GM18499 (cell line): ENCODE measurements at regions not wholly inside any gene's neighbourhood (a gene's known extent, or its start where the extent isn't known, plus 50 kb on each side); places are given as distances from the start of the nearest gene placed in this dataset.
"Not testable (repeated sequence)": the region's sequence is repeated elsewhere in the genome, so short reads cannot be mapped to it uniquely, and the experiment has no call there.

ENCODE experiments used
- ATAC-seq: cut with Tn5 transposase; IDR thresholded peaks from one replicate; pipeline ENCODE4 v1.9.1; 2021; ENCODE audit warnings: moderate number of reproducible peaks; ENCODE audit not compliant: insufficient read depth, unreplicated experiment

DNA sequence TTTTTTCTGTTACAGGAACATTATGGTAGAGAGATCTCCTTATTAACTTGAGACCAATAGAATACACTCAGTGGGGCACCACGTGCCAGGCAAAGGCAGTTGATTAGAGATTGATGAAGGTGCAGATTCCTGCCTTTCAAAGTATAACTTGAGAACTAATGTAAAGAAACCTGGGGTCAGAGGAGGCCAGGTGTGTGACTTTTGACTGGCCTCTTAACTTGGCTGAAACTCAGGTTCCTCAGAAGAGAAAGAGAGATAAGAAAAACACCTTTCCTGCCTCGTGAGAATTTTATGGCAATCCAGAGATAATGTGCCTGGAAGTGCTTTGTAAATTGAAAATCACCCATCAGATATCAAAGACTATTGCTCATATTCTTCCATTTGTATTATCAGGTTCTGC, 110.7 kb upstream of the GZMB start:
- no peak for ATAC-seq

DNA sequence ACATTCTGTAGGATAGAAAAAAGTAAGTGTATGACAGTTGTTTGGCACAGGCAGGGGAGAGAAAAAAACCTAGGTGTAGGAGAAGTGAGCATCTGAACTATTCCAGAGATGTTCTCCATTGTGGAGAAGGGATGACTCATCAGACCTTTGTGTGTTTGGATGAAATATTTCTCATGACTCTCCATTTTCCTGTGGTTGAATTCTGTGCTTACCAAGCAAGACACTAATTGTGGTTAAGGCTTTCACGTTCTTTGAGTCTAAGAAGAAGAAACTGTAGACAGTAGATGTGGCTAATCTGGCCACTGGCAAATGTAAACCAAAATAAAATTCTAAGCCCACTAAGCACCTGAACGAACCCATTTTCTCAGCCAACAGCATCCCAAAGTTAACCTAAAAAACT, 107.9 kb upstream of the GZMB start:
- no peak for ATAC-seq

DNA sequence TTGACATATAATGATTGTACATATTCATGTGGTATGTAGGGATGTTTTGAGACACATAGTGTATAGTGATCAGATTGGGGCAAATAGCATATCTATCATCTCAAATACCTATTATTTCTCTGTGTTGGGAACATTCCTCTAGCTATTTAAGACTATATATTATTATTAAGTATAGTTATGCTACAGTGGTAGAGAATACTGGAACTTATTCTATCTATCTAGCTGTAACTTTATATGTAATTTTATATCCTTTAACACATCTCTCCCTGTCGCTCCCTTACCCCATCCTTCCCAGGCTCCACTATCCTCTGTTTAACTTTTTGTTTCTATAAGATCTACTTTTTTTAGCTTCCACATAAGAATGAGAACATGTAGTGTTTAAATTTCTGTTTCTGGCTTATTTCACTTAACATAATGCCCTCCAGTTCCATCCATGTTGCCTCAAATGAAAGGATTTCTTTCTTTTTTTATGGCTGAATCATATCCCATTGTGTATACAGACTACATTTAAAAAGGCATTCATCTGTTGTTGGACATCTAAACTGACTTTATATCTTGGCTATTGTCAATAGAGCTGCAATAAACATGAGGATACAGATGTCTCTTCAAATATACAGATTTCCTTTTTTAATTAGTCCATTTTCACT, 102.1 kb upstream of the GZMB start:
- ATAC-seq: no peak

DNA sequence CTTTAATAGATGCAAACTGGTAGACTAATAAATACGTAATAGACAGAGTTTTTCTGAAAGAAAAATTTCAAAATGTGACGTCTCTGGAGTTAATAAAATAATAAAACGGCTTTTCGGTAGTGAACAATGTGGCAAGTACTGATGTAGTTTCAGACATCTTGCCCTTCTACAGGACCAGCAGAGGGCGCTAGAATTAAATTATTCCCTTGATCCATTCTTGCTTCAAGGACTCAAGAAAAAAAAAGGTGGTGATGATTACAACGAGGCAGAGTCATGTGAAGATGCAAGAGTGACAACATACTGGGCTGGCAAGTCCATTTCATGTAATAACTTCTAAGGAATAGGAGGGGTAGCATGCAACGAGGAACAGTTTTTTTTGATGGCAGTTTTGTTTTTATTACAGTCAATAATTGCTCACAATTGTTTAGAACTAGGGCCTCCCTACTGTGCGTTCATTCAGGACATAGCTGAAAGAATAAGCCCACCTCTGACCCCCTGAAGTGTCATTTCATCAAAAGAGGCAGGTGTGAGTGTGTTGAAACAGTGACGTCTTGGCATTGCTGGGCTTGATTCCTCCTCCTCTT, 101.0 kb upstream of the GZMB start:
- ATAC-seq: no peak

DNA sequence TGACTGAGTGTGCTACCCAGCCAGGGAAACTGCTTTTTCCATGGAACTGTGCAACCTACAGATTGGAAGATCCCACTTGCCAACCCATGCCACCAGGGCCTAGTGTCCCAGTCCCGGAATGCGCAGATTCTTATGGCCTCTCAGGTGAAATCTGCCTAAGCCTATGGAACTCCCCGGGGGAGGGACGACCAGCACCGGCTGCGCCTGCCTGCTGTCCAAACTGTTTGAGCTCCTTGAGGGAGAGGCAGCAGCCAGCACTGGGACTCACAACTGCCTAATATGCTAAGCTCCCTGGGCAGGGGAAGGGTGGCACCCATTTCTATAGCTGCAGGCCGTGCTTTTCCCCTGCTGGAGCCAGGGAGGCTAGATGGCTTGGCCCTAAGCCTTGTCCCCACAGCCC, 92.5 kb upstream of the GZMB start:
- ATAC-seq: no peak

DNA sequence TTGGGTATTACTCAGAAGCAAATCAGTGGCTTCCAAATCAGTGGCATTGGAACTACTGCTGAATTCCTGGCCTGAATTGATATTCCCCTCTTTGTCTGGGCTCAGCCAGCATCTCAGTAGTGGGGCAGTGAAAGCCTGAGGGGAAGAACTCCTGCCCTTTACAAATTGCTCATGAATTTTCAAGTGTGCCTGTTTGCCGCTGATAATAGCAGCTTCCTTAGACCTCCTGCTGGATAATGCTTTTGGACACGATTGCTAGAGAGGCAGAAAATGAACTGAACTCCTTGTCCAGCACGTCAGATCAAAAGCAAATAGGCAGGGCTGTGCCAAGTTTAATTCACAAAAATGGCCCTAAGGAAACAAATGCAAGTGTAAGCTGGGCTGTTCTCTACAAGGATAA, 91.3 kb upstream of the GZMB start:
- ATAC-seq: no peak

DNA sequence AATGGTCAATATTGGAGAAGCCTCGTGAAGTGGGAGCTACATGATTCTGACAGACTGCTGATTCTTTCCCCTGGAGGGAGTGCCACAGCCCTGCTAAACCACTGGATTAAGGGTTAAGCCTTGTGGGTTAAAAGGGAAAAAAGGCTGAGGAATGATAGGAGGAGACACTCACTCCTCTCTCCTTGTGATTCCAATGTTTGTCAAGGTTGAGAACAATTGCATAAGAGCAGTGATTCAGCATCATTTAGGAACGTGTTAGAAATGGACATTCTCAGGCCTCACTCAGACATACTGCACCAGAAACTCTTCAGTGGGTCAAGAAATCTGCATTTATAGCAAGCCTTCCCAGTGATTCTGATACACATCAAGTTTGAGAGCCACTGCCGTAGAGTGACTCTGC, 87.8 kb upstream of the GZMB start:
- ATAC-seq: no peak

DNA sequence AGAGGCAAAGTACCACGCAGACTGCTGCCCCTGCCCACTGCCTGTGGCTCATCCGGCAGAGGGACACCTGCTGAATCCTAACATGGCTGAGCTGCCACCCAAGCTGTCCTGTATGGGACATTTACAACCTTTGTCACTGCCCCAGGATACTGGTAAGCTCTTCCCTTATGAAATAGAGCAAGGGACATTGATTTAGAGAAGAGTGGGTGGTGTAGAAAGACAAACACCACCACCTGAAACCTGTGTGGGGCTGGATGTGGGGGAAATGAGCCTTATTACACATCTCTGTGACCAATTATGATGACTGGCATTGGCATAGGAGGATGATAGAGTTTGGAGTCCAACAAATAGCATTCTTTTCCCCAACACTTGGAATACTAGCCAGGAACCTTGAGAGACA, 81.2 kb upstream of the GZMB start:
- no peak for ATAC-seq

DNA sequence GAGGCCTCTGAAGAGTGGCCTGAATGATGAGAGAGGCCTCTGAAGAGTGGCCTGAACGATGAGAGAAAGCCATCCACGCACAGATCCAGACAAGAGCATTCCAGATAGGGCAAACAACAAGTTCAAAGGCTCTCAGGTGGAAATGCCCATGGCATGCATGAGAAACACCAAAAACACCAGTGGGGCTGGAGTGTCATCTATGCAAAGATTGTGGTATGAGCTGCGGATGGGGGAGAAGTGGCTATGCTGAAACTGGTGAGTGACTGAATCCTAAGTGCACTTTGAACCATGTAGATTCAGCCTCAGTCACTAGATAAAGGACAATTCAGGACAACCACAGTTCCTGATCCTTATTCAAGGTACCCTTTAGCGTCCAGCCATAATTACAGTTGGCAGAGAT, 79.4 kb upstream of the GZMB start:
- no peak for ATAC-seq

DNA sequence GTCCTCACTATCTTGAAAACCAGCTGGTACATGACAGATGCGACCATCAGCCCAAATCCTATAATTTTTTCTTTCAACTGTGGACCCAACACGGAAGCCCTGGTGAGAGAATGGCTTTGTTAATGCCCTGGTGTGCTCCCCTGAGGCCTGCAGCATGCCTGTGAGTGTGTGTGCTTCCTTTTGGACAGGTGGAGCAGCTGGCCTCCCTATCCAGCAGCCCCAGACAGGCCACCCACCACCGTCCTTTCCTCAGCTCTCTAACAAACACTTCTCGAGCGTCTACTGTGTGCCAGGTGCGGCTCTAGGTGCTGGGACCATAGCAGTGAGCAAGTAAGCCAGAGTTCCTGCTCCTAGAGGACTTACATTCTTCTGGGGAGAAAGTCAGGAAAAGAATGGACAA, 78.9 kb upstream of the GZMB start:
- ATAC-seq: no peak

DNA sequence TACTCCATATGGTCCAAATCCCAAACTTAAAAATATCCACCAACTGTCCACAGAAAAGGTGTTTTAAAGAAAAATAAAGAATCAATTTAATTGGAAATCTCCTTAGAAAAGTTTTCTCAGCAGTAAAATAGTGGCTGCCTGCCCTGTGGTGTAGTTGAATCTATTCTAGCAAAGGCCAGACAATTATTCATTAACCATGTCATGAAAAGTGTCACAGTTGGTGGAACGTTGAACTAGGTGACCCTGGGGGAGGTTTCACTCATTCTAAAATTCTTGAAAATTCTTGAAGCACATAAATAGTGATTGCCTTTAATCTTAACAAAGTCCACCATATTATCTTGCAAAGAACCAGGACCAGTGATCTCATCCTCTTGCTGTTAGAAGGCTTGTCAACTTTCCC, 78.4 kb upstream of the GZMB start:
- no peak for ATAC-seq

DNA sequence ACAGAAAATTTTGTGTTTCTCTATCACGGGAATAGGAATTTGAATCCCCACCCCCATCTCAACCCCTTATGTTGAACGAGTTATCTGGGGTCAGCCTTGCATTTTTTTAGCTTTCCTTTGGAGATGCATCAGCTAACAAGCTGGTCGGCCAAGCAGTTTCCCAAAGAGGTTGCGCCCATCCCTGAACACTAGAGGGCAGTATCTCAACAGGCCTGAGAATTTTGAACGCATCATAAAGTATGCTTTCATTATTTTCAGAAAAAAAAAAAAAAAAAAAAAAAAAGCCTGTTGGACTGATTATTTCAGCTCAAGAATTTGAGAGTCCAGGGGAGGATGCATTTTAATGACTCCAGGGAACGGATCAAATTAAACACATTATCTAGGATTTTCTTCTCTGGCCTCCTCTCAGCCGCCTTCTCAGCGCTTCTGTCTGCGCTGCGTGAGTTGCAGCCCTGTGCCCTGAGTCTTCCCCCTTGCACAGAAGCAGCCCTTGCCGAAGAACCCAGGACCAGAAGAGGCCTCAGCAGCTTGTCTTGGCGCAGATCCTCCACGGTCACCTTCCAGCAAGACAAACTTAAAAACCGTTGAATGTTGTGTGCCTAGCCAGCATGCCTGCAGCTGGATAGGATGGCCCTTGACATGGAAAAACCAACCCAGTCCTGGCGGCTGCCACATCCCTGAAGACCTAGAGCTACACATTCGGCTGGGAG, 76.6 kb upstream of the GZMB start:
- ATAC-seq: no peak

DNA sequence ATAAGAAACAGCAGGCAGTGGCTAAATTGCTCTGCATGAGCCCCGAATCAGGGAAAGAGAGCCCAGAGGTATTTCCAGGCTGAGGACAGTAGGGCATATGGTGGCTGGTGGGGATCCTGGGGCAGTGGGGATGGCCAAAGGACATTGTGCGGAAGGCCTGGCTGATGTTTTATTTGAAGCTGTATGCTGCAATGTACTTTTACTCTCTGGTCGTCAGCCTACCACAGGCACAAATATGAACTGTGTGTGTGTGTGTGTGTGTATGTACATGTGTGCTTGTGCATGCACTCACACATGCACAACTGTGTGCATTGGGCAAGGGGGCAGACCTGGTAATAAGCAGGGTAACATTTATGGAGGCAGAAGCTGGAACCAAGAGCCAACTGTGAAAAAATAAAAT, 74.7 kb upstream of the GZMB start:
- ATAC-seq: no peak

DNA sequence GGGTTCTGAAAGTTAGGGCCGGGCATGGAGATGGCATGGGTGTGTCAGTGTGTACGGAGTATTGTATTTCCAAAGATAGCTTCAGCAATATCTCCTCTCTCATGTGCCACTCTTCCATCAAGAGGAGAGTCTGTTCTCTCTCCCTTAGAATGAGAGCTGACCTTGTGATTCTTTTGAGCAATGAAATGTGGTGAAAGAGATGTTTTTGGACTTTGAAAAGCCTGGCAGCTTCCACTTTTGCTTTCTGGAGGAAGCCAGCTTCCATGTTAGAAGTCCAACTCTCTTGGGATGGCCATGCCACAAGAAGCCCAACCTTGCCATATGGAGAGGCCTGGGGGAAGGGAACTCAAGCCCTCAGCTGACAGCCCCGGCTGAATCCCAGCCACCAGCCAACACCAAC, 72.4 kb upstream of the GZMB start:
- ATAC-seq: no peak

DNA sequence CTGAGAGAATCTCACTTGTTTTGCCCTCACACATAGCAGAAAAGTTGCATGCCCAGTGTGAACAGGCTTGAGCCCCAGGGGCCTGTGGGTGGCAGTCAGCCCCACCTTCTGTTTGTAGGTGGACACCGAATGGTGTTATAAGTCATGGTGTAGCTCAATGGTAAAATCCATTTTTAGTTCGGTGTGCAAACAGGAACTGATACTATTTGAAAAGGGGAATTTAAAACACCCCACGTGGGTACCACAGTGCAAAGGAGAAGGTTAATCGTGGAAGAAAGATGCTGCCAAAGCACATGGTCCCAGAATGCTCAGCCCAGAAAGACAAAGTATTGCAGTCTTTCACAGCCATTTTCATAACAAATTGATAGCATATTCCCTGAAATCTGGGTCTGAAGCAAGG, 71.8 kb upstream of the GZMB start:
- peak; percentile 91 for ATAC-seq

DNA sequence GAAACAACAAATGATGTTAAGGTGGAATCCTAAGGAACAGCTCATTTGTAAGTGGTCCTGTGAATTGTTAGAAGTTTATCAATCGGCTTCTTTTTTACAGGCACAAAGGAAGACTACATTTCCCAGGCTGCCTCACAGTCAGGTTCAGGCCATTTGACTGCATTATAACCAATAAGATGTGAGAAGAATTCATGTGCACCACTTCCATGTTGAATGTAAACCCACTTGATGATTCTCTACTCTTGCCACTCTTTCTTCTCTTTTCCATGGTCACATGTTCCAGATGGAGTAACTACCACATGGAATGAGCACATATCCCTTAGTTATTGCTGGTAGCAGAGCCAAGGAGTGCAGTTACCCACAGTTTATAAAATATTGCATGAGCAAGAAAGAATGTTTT, 67.1 kb upstream of the GZMB start:
- no peak for ATAC-seq

DNA sequence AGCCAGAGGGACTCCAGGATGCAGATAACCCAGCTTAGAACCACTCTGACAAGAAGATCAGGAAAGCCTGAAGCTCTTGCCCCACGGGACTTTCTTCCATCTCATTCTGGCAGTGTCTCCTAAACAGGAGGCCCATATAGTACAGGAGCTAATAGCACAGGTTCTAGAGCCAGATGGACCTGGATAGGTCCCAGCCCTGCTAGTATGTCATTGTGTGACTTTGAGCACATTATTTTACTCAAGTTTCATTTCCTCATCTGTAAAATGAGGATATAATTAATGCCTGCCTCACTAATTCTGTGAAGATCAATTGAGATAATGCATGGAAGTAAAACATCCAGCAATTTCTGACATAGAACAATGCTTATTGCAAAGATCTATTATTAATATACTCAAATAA, 66.5 kb upstream of the GZMB start:
- no peak for ATAC-seq

DNA sequence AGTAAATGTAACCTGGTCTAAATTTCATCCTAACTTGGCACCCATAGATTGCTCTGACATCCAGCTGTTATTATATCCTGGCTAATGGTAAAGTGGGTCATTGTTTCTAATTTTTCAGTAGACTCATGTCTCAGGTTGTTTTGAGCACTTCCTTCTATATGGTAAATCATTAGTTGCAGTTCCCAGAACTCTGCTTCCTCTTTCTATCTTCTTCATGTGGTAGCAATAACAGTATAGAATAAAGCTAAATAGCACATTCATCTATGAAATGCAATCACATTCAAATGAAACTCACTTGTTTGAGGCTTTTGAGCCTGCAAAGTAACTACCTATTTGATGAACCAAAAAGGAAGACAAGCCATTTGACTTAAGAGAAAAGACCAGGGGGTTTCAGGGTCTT, 65.1 kb upstream of the GZMB start:
- ATAC-seq: peak; percentile 64

DNA sequence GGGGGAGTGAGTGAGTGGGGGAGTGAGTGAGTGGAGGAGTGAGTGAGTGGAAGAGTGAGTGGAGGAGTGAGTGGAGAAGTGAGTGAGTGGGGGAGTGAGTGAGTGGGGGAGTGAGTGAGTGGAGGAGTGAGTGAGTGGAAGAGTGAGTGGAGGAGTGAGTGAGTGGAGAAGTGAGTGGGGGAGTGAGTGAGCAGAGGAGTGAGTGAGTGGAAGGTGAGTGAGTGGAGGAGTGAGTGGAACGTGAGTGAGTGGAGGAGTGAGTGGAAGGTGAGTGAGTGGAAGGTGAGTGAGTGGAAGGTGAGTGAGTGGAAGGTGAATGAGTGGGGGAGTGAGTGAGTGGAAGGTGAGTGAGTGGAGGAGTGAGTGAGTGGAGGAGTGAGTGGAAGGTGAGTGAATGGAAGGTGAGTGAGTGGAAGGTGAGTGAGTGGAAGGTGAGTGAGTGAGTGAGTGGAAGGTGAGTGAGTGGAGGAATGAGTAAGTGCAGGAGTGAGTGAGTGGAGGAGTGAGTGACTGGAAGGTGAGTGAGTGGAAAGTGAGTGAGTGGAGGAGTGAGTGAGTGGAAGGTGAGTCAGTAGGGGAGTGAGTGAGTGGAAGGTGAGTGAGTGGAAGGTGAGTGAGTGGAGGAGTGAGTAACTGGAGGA, 62.4 kb upstream of the GZMB start:
- not testable (repeated sequence) for ATAC-seq

DNA sequence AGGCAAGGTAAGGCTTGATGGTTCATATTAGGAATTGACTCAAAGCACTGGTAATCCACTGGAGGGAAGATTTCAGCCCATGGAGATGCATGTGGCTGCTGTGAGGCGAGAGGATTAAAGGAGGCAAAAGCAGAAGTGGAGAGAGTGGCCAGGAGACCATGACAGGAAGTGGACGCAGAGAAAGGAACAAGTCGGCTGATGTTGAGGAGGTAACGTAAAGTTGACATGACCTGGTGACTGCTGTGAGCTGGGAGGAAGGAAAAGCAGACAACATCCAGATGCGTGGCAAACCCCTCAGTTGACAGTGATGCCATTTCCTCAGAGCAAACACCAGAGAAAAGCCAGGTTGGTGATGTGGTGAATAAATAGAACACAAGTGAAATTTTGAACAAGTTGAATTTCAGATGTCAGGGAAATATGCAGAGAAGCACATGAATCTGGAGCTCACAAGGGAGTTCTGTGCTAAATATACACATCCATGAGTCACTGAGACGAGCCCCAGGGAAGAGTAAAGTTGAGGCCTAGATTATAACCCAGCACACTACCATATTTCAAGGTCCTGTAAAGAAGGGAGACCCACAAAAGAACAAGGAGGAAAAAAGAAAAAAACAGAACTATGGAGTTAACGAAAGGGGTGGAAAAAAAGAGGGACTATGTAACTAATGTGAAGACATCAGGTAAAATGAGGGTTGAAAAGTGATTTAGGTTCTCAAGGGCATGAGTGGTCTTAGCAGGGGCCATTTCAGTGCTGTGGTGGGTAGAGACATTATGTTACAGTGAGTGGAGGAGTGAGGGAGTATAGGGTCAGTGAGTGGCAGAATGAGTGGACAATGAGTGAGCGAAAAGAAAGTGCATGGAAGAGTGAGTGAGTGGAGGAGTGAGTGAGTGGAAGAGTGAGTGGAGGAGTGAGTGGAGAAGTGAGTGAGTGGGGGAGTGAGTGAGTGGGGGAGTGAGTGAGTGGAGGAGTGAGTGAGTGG, 61.6 kb upstream of the GZMB start:
- no peak for ATAC-seq
